ENCODE measurements at regions not wholly inside any gene's neighbourhood (a gene's known extent, or its start where the extent isn't known, plus 50 kb on each side); places are given as distances from the start of the nearest gene placed in this dataset.
"Not testable (repeated sequence)": the region's sequence is repeated elsewhere in the genome, so short reads cannot be mapped to it uniquely, and the experiment has no call there.

DNA sequence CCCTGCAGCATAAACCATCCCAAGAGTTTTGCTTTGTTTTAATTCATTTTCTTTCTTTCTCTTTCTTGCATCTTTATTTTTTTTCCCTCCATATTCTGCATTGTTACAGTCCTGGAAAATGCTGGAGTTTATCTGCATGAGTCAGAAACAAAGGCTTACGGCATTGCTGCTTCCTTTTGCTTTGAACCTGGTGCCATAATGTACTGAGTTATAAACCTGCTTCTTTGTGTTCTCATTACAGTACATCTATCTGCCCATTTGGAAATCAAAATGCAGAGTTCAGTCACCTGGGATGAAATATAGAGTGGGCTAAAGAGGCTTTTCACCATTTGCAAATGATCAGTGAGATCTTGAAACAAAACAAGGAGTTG is 1009.2 kb upstream of the FANCL start:
- no peak for DNase-seq (ENCODE audit: low spot score)

DNA sequence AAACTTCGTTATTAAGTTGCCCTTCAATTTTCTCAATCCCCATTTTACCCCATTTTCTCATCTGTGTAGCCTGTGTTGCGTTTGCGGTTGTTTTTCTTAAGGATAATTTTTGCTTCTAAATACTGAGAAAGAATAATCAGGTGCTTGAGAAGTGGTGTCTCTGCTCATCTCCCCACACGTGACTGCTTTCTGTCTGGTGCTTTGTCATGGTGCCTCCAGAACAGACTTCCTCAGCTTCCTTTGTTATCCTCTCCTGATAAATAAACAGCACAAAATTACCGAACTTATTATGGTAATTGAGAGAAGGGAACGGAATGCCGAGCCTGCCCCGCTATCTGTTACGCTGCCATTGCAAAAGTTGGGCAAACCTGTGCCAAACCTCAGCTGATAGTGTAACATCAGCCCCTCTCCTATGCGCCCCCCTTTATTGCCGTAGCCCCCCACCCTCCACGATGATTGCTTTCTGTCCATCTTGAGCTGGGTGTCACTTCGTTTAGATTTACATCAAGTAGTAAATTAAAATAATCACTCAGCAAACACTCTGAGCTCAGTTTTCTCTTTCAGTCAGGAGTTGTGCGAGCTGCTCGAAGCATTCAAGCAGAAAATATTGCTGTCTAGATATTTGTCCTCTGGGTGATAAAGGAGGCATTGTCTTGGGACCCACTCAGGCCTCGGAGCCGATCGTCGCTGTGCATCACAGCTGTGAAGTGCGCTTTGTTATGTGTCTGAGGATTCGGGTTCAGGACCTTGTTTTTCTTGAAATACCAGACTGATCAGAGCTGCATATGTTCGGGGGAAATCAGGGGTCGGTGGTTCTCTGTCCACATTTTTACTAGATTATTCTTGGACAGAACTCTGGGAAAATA is 1008.5 kb upstream of the FANCL start:
- no peak for DNase-seq (ENCODE audit: low spot score)

DNA sequence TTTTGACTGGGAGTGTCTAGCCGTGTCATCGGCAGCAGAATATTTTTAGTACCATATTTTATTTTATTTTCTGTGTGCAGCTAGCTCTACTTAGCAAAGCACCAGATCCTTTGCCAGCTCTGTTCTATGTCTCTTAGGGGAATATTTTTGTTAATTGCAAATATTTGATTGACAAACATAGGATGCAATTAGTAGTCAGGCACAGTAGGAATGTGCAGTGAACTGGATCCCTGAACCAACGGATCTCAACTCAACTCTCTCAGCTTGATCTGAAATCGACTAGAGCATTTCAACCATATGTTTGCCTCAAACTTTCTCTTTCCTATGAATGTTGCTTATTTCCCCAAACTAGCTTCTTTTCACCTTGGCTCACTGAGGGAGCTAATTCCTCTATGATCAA is 998.0 kb upstream of the FANCL start:
- DNase-seq (ENCODE audit: low spot score): no peak

GRCh38 chr2:59237311-59237710 is 996.2 kb upstream of the FANCL start:
- DNase-seq (ENCODE audit: low spot score): no peak

DNA sequence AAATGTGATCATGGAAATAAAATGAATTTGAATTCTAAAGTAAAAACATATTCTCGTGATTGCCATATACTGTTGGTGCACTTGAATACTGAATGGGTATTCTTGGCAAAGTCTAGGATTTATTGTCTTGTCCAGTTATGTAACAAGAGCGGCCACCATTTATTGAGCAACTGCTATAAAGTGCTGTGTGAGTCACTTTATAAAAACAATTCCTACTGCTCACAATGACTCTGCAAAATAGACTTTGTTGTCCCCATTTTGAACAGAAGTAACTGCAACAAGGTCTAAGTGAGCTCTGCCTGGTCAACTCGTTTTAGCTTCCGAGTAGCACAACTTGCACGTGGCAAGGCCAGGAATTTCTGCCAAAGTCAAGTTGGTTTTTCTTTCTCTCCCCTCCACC is 995.6 kb upstream of the FANCL start:
- DNase-seq (ENCODE audit: low spot score): peak; percentile 8

- no peak for DNase-seq (ENCODE audit: low spot score)
Measured at GRCh38 chr2:59233920-59234319, 992.8 kb upstream of the FANCL start.

GRCh38 chr2:59233448-59233847 is 992.3 kb upstream of the FANCL start:
- DNase-seq (ENCODE audit: low spot score): no peak

- DNase-seq (ENCODE audit: low spot score): no peak
Measured at GRCh38 chr2:59232394-59233165, 991.5 kb upstream of the FANCL start.

DNA sequence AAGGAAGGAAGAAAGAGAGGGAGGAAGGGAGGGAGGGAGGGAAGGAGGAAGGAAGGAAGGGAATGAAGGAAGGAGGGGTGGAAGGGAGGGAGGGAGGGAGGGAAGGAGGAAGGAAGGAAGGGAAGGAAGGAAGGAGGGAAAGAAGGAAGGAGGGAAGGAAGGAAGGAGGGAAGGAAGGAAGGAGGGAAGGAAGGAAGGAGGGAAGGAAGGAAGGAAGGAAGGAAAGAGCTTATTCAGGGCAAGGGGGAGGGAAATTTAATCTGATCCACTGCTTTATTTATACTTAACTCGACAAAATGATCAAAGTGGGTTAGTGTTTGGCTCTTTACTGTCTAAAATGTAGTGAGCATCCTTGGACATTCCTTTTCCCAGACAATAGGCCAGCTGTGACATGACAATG is 985.2 kb upstream of the FANCL start:
- not testable (repeated sequence) for DNase-seq (ENCODE audit: low spot score)

DNA sequence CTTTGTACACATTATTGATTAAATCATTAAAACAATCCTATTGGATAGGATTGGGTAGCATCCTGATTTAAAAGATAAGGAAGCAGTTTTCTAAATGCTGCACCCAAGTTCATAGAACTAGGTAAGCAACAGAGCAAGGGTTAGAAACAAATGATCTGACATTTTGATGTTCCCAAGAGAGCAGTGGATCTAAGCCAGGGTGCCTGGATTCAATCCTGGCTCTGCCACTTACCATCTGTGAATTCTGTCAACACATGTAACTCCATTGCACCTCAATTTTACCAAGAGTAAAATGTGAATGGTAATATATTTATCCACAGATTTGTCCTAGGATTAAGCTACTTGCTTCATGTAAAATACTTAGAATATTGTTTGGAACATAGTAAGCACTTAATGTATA is 982.6 kb upstream of the FANCL start:
- DNase-seq (ENCODE audit: low spot score): no peak

GRCh38 chr2:59217360-59217759 is 976.2 kb upstream of the FANCL start:
- no peak for DNase-seq (ENCODE audit: low spot score)

DNA sequence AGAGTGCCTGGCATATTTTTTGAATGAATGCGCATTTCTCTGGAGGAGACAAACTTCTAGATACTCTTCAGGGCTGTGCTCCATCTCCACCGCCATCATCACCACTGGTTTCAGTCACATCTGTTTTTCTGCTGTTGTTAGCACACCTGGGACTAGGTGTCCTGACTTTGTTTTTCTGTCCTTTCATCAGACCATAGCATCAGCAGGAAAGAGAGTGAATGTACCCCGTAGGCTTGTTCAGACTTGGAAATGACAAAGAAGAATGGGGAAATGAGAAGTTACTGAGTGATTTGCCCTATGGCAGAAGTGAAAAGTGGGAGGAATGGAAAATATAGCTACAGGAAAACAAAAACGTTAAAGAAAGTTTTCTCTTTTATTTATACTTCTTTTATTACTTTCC is 965.2 kb upstream of the FANCL start:
- DNase-seq (ENCODE audit: low spot score): no peak

DNA sequence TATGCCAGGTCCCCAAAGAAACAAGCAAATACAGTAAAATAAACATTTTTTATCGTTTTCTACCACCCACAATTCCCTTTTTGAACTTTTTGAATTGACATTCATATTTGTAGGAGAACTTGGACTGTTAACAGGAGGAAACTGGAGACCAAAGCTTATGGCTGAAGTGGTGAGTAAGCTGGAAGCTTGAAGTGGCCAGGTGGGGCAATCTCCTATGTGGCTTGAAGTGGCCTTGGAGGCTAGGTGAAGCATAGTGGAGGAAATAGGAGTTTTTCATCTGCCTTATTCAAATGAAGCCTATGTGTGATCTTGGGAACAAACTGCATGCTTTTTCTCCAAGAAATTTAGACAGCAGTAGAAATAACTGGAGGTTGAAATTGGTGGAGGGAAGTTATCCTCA is 962.9 kb upstream of the FANCL start:
- no peak for DNase-seq (ENCODE audit: low spot score)

DNA sequence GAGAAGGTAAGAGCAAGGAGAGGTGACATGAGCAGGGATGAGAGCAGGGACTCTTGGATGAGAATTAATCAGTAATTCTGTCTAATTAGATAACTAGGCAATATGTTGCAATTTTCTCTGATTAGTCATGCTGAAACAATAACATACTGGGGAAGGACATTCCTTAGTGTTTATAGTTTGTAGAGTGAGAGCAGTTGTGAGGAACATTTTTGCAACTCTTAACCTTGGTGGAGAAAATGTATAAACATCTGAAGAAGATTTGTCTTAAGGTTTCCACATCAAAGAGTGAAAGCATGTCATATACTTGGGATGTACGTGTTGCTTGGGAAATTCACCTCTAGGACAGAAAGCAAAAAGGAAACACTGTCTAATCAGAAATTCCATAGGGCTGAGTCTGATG is 955.4 kb upstream of the FANCL start:
- no peak for DNase-seq (ENCODE audit: low spot score)

DNA sequence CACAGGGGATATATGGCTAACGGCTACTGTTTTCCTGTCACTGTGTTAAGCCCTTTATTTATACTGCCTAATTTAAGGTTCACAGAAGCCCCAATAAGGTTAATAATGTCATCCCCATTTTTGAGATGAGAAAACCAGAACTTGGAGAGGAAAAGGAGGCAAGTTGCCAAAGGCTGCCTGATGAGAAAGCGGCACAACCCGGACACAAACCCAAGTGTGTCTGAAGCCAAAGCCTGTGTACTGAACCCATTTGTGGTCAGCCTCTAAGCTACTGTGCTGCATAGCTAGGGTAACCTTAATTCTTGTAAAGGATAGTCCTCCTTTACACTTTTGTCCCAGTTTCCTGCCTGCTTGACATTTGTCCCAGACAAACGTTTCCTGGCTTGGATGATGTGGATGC is 954.7 kb upstream of the FANCL start:
- DNase-seq (ENCODE audit: low spot score): no peak

DNA sequence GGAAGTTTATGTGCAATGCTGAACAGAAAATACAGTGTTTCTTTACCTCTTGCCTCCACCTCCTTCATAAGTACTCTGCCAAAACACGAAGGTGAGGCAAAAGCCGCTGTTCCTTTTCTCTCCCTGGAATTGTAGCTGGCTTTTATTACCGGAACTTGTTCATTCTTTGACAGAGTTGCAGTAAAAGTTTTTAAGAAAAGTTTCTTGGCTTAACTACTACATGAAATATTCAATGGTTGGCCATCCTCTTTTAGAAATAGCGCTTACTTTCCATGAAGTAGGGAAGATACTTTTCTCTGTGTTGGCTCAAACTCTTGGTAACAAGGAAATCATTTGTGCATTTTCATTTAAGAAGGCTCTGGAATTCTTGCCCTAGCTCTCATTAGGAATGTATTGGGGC is 950.7 kb upstream of the FANCL start:
- no peak for DNase-seq (ENCODE audit: low spot score)

DNA sequence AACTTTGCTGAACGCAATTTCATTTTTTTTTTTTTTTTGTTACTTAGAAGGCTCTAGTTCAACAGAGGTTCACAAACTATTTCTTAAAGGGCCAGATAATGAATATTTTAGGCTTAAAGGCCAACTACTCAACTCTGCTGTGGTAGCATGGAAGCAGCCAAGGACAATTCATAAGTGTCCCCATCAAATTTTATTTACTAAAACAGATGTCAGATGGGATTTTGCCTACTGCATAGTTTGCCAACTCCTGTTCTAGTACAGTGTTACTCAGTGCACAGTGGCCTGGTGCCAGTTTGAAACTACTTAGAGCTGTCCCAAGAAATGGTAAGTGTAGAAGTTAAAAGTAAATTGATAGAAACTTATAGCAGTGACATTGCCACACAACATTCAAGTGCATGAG is 949.4 kb upstream of the FANCL start:
- DNase-seq (ENCODE audit: low spot score): no peak

GRCh38 chr2:59184276-59185020 is 943.3 kb upstream of the FANCL start:
- no peak for DNase-seq (ENCODE audit: low spot score)

- no peak for DNase-seq (ENCODE audit: low spot score)
Measured at GRCh38 chr2:59183070-59183469, 941.9 kb upstream of the FANCL start.

GRCh38 chr2:59182249-59182648 is 941.1 kb upstream of the FANCL start:
- peak; percentile 21 for DNase-seq (ENCODE audit: low spot score)

GRCh38 chr2:59181347-59181746 is 940.2 kb upstream of the FANCL start:
- DNase-seq (ENCODE audit: low spot score): no peak

DNA sequence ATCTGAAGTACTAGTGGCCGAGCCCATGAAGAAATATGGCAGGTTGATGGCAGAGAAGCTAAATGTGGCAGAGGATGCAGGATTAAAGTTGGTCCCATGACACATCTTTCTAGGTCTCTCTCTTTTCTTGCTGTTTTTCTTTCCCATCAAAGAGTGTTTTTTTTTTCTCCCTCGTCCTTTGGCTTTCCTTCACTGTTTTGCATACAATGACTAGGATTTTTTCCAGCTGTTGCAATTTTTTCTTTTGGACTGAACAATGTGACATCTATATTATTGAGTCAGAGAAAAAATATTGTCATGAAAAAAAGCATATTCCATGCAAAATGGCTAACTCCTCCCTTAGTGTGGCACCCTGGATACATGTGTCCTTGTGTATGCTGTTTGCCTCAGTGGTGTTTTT is 939.5 kb upstream of the FANCL start:
- DNase-seq (ENCODE audit: low spot score): no peak

DNA sequence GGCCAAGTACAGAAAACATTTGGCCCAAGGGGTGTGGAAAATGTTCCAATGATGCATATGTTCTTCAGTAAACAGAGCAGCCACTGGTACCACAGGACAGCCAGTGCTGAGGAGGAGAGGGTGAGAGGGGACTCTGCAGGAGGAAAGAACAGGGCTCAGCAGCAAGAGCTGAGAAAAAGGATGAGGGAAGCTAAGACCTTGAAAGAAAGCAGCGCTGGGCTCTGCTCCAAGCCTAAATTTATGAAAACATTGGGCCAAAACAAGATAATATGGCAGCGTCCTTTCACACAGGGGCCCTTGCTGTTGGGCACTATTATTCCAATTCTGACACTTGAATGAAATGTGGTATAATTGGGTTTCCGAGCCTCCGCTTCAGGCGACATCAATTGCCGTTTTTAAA is 939.0 kb upstream of the FANCL start:
- no peak for DNase-seq (ENCODE audit: low spot score)

Data from AG08395 (cell line).